HG03571 (cell line): ENCODE measurements at regions not wholly inside any gene's neighbourhood (a gene's known extent, or its start where the extent isn't known, plus 50 kb on each side); places are given as distances from the start of the nearest gene placed in this dataset.

ENCODE experiments used
- ATAC-seq: cut with Tn5 transposase; IDR thresholded peaks from one replicate; pipeline ENCODE4 v1.9.1; 2021; ENCODE audit not compliant: unreplicated experiment

- no peak for ATAC-seq
Observed at GRCh38 chr7:117929237-117929636, 56.0 kb upstream of the CTTNBP2 start.

DNA sequence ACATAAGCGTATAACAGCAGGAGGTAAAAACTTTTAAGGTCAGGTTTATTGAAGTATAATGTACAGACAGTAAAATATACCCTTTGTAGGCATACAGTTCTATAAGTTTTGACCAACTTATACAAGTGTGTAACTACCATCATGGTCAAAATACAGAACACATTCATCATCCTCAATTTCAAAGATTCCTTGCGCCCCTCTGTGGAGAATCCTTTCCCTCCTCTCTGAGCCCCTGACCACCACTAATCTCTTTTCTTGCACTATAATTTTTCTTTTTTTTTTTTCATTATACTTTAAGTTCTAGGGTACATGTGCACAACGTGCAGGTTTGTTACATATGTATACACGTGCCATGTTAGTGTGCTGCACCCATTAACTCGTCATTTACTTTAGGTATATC is 58.1 kb upstream of the CTTNBP2 start:
- no peak for ATAC-seq

- no peak for ATAC-seq
Observed at GRCh38 chr7:117937049-117937752, 64.0 kb upstream of the CTTNBP2 start.

DNA sequence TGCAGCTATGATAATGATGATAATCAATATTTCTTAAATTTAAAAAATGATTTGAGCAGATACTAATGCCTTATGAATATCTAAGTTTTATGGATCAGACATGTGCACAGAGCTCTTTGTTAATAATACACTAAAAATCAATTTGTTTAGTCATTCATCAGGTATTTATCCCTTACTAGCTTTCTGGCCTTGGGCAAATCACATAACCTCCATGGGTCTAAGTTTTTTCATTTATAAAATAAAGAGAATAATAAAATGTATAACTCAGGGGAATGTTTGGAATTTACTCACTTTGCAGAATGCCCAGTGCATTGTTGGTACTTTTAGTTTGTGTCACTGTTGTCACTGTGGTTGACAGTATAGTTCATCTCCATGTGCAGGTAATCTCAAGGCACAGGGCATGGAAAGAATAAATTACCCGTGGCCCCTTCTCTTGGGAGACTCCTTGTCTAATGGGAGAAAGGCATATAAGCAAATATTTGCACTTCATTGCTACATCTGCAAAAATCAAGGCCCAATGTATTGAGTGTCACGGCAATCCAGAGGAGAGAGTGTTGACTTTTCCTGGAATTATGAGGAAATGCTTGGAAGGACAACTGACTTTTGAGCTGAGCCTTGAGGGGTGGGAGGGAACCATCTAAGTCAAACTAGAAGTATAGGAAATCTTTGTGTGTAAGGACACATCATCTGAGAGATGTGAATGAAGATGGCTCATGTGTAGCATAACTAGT is 64.7 kb upstream of the CTTNBP2 start:
- no peak for ATAC-seq

DNA sequence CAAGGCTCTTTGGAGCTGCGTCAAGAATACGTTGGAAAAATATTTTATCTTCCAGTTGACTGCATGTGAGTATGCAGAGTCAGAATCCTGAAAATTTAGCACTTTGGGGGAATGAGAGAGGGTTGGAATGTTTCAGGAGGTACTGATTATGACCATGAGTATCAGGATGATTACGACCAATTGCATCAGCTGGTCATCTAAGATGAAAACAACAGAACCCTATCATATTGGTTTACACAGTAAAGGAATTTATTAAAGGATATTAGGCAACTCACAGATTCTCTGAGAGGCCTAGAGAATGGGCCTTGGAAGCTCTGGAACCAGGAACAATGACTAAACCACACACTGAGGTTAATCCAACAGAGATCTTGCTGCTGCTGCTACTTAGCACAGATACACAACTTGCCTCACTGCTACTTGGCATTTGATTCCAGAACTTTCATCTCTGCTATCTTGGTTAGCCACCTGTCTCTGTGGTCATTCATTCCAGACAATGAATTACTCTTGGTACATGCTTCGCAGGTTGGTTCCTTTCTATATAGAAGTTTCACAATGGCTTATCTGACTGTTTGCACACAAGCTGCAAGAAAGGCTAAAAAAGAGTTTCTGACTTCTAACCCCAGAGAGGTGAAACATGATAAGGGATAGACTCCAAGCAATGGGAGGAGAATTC is 68.0 kb upstream of the CTTNBP2 start:
- ATAC-seq = no peak

GRCh38 chr7:117942780-117943179 is 69.5 kb upstream of the CTTNBP2 start:
- no peak for ATAC-seq

- ATAC-seq = no peak
Observed at GRCh38 chr7:117944886-117945285, 71.6 kb upstream of the CTTNBP2 start.

DNA sequence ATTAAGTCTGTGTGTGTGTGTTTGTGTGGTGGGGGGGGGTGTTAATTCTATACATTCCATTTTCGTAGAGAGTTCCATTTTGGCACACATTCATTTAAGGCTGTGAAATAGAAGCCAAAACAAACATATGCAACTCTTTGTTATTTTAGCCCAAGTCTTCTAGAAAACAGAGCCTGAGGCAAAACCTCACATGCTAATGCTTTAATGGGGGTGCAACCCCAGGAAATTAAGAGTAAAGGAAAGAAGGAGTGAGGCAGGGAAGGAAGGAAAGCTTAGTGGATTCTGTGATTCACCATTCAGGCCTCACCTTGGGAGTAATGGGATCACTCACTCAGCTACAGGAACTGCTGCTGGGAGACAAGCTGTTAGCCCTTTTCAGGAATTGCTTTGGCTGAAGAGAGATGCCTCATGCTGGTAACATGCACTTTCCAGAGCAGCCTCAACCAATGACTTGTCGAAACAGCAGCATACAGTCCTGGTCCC is 73.0 kb upstream of the CTTNBP2 start:
- ATAC-seq = no peak

DNA sequence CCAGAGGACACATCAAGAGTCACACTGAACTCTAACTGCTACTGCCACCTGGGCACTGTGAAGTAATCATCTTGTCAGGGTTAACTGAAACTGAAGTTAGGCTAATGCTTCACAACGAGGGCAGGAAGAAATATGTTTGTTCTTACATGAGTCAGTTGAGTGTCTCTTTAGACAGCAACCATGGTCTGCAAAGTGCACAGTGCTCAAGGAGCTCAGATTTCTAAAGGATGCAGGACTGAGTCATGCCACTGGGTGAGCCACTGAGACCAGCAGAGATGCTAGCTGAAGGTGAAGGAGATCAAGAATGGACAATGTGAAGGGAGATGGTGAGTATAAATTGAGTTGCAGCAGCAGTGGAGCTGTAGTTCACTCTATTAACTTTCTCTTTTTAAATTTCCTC is 76.0 kb upstream of the CTTNBP2 start:
- no peak for ATAC-seq

DNA sequence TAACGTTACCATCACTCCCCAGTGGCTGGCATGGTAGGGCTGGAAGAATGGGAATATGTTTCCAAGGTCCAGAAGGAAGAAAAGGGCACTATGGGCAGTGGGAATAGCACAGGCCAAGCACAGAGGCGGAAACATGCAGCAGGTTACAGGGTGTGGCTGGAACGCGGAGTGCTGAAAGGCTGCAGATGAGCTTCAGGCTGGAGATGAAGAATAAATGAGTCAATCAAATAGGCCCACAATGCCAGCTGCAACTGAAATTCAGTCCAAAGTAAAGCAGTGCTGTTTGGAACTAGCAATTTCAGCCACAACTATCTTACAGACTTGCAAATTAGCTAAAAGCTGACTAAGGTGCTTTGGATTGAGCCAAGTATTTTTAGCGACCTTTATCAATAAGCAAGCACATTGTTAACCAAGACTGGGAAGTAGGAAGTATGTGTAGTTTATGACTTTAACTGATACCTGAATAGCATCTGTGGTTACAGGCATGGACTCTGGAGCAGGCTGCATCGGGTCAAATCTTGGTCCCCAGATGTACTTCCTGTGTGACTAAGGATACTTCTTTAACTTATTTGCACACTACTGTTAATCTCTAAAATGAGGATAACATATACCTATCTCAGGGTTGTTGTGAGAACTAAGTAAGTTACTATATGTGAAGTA is 77.5 kb upstream of the CTTNBP2 start:
- ATAC-seq = no peak

DNA sequence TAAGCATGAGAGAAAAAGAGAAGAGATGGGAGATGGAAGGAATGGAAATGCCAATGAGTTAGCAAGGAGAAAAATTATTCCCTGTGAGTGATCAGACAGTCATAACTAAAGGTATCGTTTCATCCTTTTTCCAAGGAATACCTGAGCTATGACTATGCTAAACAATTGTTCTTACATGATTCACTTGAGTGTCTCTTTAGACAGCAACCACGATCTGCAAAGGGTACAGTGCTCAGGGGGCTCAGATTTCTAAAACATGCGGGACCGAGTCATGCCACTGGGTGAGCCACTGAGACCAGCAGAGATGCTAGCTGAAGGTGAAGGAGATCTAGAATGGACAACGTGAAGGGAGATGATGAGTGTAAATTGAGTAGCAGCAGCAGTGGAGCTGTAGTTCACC is 78.0 kb upstream of the CTTNBP2 start:
- no peak for ATAC-seq

DNA sequence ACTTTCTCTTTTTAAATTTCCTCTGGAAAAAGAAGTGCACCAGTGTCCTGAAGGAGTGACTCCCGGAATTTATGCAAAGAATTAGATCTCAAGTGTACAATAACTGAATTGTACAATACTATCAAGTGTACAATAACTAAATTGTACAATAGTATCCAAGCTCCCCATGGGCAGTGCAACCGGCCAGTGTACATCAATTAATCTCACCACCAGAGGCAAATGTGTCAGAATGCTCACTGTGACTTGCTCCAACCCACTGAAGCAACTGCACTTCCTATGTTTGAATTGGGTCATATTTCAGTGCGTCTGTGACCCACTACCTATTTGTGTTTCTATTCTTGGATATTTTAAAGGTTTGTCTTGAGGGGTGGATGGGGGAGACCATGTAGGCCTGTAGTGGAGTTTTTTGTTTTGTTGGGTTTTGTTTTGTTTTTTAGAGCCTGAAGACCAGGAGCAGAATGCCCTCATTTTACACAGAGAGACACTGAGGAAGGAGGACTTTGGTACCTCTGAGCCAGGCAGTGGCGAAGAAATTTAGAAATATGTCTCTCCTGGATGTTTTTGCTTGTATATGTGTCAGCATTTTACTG is 78.5 kb upstream of the CTTNBP2 start:
- ATAC-seq = no peak

GRCh38 chr7:117955046-117955445 is 81.8 kb upstream of the CTTNBP2 start:
- ATAC-seq = no peak

DNA sequence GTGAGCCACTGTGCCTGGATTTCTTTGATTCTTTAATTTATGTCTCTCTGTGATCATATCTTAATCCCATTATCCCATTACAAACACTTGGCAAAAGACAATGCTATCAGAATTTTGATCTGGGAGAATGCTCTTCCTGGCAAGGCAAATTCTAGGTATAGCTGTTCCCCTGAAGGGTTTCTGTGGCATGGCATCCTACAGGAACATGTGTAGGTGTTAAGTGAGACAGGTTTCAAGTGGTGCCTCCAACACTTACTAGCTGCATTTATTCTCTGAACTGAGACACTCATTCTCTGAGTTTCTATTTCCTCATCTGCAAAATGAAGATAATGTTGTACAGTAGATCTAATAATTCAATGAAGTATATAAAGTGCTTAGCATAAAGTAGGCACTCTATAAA is 87.1 kb upstream of the CTTNBP2 start:
- ATAC-seq = no peak

GRCh38 chr7:117961235-117961634 is 88.0 kb upstream of the CTTNBP2 start:
- no peak for ATAC-seq

GRCh38 chr7:117962366-117962994 is 89.2 kb upstream of the CTTNBP2 start:
- ATAC-seq = no peak

DNA sequence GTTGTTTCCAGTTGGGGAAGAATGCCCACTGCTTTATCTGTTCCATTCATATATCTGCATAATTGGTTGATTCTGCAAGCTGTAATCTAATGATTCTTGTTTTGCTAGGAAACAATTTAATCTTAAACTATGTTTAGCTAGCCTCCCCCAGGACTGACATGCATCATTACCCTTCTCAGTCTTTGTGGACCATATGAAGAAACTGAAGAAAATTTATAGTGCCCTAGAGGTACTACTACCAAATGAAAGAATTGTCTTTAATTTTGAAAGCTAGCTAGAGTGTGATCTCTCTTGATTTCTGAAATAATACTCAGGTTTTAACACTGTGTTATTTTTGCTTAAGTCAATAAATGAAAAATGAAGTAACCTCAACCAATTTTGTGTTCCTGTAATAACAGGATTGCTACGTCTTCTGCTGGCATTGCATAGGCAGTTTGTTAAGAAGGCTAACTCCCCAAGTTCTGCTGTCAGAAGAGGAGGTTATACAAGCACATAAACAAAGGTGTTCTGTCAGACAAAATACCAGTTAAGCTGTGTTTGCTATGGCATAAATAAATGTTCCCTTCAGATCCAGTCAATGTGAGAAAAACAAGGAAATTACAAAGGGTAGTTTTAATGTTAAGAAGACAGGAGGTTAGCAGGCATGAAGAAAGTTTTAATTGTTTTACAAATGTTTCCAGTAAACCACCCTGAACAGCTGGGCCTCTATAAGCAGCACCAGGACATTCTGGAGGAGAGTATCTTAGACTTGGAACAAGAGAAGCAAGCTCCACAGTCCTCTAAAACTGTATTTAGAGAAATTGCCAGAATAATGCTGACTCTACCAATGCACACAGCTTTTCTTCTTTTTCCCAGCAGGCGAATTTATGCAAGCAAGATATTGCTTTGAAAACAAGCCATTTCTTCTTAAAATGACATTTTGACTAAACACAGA is 90.3 kb upstream of the CTTNBP2 start:
- no peak for ATAC-seq

GRCh38 chr7:117970801-117971200 is 97.6 kb upstream of the CTTNBP2 start:
- no peak for ATAC-seq

DNA sequence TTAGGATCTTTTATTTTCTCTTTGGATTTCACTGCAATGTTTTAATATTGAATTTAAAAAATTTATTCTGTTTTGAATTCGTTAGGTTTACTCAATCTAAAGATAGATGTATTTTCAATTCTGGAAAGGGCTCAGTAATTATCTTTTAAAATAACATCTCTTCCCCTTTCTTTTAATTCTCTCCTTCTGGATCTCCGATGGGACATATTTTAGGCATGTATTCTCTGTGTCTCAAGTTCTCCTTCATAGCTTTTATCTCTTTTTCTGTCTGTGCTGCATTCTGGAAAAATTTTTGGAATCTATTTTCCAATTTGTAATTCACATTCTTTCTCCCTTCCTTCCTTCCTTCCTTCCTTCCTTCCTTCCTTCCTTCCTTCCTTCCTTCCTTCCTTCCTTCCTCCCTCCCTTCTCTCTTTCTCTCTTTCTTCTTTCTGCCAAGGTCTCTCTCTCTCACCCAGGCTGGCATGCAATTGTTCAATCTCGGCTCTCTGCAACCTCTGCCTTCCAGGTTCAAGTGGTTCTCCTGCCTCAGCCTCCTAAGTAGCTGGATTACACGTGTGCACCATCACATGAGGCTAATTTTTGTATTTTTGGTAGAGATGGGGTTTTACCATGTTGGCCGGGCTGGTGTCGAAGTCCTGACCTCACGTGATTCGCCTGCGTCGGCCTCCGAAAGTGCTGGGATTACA is 98.5 kb upstream of the CTTNBP2 start:
- no peak for ATAC-seq
